ENCODE measurements at regions not wholly inside any gene's neighbourhood (a gene's known extent, or its start where the extent isn't known, plus 50 kb on each side); places are given as distances from the start of the nearest gene placed in this dataset.
A peak's percentile ranks its signal among the peaks of the same experiment; 100 is the strongest.

DNA sequence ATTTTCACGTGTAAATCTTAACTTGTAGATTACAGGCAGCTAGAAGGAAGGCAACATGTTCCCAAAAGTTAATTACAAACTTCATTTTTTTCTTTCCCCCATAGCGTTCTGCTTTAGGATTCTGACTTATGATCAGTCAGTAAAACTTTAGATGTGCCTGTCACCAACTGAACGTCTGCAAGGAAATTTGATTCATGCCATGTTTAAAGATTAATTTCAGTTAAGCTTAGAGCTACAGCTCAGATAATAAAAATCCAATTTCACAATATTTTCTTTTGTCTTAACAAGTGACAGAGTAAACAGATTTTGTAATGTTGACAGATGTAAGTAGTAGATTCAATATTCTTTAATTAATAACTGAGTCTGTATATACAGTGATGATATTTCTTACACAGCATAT lies 253.1 kb downstream of the NFKBIZ start:
- 47% methylated on average over 3 of the region's 3 CpGs for WGBS
- Histone ChIP-seq H3K27ac (ENCODE audit: low read length) (no peak overlapping the region), H3K27me3 (ENCODE audit: control insufficient read depth, insufficient read depth) (no peaks in the 10 kb centered on the region), H3K4me1 (ENCODE audit: control insufficient read depth, insufficient read depth, low read length) (no peaks in the 10 kb centered on the region), H3K9me3 (ENCODE audit: control insufficient read depth, low read length) (no peaks in the 10 kb centered on the region), H3K4me3 (ENCODE audit: low read length) (no peak overlapping the region)
- DNase-seq (no peak), ATAC-seq (no peak)
- intact Hi-C loops (cut with DNase I): no loop called here

DNA sequence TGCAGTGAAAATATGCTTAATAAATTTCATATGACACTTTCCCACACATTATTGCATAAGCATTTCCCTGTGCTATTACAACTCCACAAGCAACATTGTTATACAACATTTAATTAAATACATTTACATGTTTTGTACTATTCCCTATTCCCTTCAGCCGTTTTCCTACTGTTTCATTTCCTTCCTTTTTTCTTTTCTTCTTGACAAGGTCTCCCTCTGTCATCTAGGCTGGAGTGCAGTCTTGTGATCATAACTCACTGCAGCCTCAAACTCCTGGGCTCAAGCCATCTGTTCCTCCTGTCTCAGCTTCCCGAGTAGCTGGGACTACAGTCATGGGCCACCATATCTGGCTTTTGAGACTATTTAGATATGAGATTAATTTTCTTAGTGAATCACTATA lies 254.7 kb downstream of the NFKBIZ start:
- Histone ChIP-seq H3K27me3 (ENCODE audit: control insufficient read depth, insufficient read depth) (no peaks in the 10 kb centered on the region), H3K27ac (ENCODE audit: low read length) (no peak overlapping the region), H3K9me3 (ENCODE audit: control insufficient read depth, low read length) (no peaks in the 10 kb centered on the region), H3K4me1 (ENCODE audit: control insufficient read depth, insufficient read depth, low read length) (no peaks in the 10 kb centered on the region), H3K4me3 (ENCODE audit: low read length) (no peak overlapping the region)
- no peak for DNase-seq
- no peak for ATAC-seq
- intact Hi-C loops (cut with DNase I): no loop called here
- 36% methylated on average over 2 of the region's 2 CpGs for WGBS

DNA sequence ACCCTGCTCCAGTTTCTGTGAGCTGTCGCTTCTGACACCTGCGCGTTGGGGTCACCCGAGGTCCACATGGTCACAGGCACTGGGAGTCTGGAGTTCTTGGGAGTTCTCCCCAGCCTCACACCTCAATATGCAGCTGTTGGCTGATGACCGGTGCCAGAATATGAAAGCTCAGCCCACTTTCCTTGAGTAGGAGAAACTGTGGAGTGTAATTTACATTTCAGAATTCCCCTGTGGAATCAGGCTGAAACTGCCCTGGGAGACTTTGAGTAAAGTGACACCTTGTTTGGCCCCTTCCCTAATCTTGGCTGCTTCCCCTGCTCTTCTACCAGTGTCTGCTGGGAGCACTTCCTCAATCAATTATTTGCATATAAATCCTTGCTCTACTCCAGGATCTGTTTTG lies 255.9 kb downstream of the NFKBIZ start:
- Histone ChIP-seq H3K27me3 (ENCODE audit: control insufficient read depth, insufficient read depth) (no peaks in the 10 kb centered on the region), H3K4me1 (ENCODE audit: control insufficient read depth, insufficient read depth, low read length) (no peaks in the 10 kb centered on the region), H3K27ac (ENCODE audit: low read length) (no peak overlapping the region), H3K4me3 (ENCODE audit: low read length) (no peak overlapping the region), H3K9me3 (ENCODE audit: control insufficient read depth, low read length) (no peaks in the 10 kb centered on the region)
- intact Hi-C loops (cut with DNase I): no loop called here
- DNase-seq (no peak), ATAC-seq (peak in 1 of 2 donors; percentile 19)
- WGBS: 84% methylated on average over 5 of the region's 5 CpGs

DNA sequence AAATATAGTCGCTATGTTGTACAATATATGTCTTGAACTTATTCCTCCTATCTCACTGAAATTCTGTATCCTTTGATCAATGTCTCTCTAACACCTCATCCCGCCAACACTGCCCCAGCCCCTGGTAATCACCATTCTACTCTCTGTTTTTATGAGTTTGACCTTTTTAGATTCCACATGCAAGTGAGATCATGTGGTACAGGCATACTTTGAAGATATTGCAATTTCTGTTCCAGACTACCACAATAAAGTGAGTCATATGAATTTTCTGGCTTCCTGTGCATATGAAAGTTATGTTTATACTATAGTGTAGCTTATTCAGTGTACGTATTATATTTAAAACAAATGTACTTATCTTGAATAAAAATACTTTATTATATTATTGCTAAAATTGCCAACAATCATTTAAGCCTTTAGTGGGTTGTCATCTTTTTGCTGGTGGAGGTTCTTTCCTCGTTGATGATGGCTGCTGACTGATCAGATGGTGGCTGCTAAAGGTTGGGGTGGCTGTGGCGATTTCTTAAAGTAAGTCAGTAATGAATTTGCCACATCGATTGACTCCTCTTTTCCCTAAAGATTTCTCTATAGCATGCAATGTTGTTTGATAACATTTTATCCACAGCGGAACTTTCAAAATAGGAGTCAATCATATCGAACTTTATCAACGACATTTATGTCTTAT lies 257.2 kb downstream of the NFKBIZ start:
- intact Hi-C loops (cut with DNase I): no loop called here
- Histone ChIP-seq H3K4me1 (ENCODE audit: control insufficient read depth, insufficient read depth, low read length) (no peaks in the 10 kb centered on the region), H3K4me3 (ENCODE audit: low read length) (no peak overlapping the region), H3K27me3 (ENCODE audit: control insufficient read depth, insufficient read depth) (no peaks in the 10 kb centered on the region), H3K9me3 (ENCODE audit: control insufficient read depth, low read length) (no peaks in the 10 kb centered on the region), H3K27ac (ENCODE audit: low read length) (no peak overlapping the region)
- 89% methylated on average over 9 of the region's 9 CpGs for WGBS
- ATAC-seq: no peak
- no peak for DNase-seq

DNA sequence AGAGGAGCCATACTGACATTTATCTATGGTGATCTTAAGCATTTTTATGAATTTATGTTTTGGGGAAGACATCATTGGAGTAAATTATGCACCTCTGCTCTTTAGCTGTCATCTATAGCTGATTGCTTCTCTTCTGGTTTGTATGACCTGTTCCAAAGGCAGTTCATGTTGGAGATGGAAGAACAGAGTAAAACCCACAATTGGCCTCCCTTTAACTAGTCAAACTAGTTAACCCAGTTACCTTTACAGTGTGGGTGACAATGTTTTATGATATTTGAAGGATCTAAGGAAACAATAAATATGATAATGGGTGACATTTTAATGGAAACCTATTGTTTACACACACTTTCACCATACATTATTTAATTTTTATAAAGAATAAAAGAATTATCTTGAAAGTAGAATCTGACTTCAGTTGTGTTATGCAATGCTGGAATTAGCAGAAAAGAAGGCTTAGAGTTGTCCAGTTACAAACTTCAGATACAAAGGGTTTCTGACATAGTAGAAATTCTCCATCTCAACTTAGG lies 263.5 kb downstream of the NFKBIZ start:
- no peak overlapping the region for H3K27ac ChIP-seq (ENCODE audit: low read length)
- intact Hi-C loops (cut with DNase I): no loop called here
- H3K4me1 ChIP-seq (ENCODE audit: control insufficient read depth, insufficient read depth, low read length): no peaks in the 10 kb centered on the region

DNA sequence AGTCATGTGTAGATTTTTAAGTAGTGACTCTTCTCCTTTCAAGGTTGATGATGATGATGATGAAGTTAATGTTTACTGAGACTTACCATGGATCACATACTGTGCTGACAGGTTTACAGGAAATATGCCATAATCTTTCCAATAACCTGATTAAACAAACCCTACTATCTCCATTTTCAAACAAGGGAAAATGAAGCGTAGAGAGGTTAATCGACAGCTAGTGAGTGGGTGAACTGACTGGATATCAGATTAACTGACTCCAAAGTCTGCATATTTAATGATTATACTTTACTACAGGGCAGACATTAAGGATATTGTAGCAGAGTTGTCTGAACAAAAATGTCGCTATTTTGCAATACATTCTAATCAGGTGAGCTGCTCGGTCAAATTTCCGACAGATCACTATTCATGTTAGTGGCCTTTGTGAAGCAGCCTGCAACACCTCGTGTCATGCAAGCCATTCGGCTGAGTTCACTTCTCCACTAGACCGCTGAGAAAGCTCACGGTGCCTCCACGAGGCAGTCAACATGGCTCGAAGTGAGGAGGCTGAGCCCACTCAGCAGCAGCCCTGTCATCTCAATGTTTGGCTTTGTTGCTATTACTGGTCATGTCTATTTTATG lies 264.2 kb downstream of the NFKBIZ start:
- DNase-seq (no peak), ATAC-seq (no peak)
- no peaks in the 10 kb centered on the region for H3K4me1 ChIP-seq (ENCODE audit: control insufficient read depth, insufficient read depth, low read length)
- 76% methylated on average over 11 of the region's 11 CpGs for WGBS
- intact Hi-C loops (cut with DNase I): no loop called here
- no peak overlapping the region for H3K27ac ChIP-seq (ENCODE audit: low read length)
- H3K4me3 ChIP-seq (ENCODE audit: low read length): no peak overlapping the region
- H3K9me3 ChIP-seq (ENCODE audit: control insufficient read depth, low read length): no peaks in the 10 kb centered on the region
- no peaks in the 10 kb centered on the region for H3K27me3 ChIP-seq (ENCODE audit: control insufficient read depth, insufficient read depth)

More for the DNA sequence above, 263.5 kb downstream of the NFKBIZ start:
- no peaks in the 10 kb centered on the region for H3K9me3 ChIP-seq (ENCODE audit: control insufficient read depth, low read length)
- ATAC-seq (no peak), DNase-seq (no peak)
- H3K4me3 ChIP-seq (ENCODE audit: low read length): no peak overlapping the region
- no peaks in the 10 kb centered on the region for H3K27me3 ChIP-seq (ENCODE audit: control insufficient read depth, insufficient read depth)

DNA sequence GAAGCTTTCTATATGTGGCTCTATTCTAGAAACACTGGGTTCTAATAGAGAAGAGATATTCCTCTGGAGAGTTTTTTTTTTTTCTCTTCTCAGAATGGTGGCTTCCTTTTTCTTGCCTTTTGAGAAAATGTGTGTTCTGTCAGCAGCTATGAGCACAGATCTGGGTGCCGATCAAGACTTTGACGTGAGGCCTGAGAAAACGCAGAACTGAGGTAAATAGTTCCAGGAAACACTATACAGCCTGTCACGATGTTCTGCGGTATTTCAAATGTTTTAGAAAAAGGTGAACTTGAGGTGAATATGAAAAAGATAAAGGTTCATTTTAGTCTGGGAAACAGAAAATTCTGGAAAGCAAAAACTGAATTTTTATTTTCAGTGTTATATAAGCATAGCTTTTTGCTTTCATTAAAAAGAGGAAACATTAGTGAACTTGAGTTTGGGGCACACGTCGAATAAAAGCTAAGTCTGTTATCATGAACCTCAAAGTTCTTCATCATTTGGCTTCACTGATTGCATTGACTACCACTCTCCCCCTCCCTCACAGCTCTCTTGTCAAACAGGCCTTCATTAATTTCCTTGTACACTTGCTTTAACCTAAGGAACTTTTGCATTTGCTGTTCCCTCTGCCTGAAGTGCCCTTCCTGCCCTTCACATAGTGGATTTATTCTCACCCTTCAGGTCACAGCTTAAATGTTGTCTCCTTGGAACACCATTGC lies 265.1 kb downstream of the NFKBIZ start:
- Histone ChIP-seq H3K27ac (ENCODE audit: low read length) (no peak overlapping the region), H3K4me1 (ENCODE audit: control insufficient read depth, insufficient read depth, low read length) (no peaks in the 10 kb centered on the region), H3K9me3 (ENCODE audit: control insufficient read depth, low read length) (no peaks in the 10 kb centered on the region), H3K4me3 (ENCODE audit: low read length) (no peak overlapping the region), H3K27me3 (ENCODE audit: control insufficient read depth, insufficient read depth) (no peaks in the 10 kb centered on the region)
- intact Hi-C loops (cut with DNase I): no loop called here
- ATAC-seq: no peak
- no peak for DNase-seq
- 56% methylated on average over 7 of the region's 7 CpGs for WGBS

DNA sequence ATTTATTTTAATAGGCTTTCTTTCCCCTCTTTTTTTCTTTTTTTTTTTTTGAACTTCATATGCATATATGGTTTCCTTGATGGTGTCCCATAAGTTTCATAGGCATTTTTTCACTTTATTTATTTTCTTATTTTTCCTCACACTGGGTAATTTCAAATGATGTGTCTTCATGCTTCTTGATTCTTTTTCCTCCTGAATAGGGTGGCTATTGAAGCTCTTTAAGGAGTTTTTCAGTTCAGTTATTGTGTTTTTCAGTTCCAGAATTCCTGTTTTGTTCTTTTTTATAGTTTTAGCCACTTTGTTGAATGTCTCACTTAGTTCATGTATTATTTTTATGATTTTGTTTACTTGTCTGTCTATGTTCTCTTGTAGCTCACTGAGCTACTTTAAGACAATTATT lies 273.2 kb downstream of the NFKBIZ start:
- intact Hi-C loops (cut with DNase I): no loop called here
- H3K9me3 ChIP-seq (ENCODE audit: control insufficient read depth, low read length): peaks cover 3% of the 10 kb centered on the region
- no peak for DNase-seq
- H3K4me1 ChIP-seq (ENCODE audit: control insufficient read depth, insufficient read depth, low read length): no peaks in the 10 kb centered on the region
- H3K27ac ChIP-seq (ENCODE audit: low read length): no peak overlapping the region
- ATAC-seq: no peak
- H3K27me3 ChIP-seq (ENCODE audit: control insufficient read depth, insufficient read depth): no peaks in the 10 kb centered on the region
- H3K4me3 ChIP-seq (ENCODE audit: low read length): no peak overlapping the region

DNA sequence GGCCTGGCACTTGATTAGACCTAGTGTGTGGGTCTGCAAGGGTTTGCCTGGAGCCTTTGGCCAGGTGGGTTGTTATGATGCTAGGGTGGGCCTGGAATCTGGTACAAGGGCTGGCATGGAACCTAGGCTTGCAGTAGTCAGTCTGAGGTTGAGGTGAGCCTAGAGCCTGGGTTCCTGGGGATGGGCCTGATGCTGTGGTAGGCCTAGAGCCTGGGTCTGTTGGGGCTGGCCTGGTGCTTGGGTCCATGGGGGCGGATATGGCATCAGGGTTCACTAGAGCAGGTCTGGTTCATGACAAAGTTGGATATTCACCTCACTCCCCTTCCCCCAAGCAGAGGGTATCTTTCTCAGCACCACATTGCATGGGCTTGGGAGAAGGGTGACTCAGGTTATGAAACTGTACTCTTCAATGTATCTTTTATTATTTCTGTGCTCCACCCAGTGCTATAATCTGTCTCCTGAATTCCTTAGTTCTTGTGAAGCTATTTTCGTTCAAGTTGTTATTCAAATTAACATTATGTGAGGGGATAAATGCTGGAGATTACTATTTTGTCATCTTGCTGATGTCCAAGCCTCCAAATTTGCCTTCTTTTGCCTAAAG lies 274.4 kb downstream of the NFKBIZ start:
- peaks cover 3% of the 10 kb centered on the region for H3K9me3 ChIP-seq (ENCODE audit: control insufficient read depth, low read length)
- 88% methylated on average over 2 of the region's 2 CpGs for WGBS
- no peaks in the 10 kb centered on the region for H3K4me1 ChIP-seq (ENCODE audit: control insufficient read depth, insufficient read depth, low read length)
- intact Hi-C loops (cut with DNase I): no loop called here
- no peak overlapping the region for H3K4me3 ChIP-seq (ENCODE audit: low read length)
- no peaks in the 10 kb centered on the region for H3K27me3 ChIP-seq (ENCODE audit: control insufficient read depth, insufficient read depth)
- ATAC-seq (no peak), DNase-seq (no peak)
- H3K27ac ChIP-seq (ENCODE audit: low read length): peak overlapping the region; percentile 26

DNA sequence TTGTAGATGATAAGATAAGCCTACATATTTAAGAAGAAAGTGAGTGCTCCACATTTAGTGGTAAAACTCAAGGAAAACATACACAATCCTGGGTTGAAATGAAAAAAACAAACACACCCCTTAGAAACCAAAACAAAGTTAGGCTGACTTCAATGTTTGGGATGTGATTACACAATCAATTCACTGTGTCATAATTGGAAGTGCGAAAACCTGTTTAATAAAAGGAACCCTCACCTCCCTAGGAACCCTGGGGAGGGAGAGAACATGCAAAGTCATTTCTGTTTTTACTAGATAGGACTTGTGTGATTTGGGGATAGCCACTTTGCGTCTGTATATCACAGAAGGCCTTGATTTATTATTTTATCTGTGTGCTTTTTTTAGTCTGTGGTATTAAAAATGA lies 275.0 kb downstream of the NFKBIZ start:
- Histone ChIP-seq H3K27me3 (ENCODE audit: control insufficient read depth, insufficient read depth) (no peaks in the 10 kb centered on the region), H3K27ac (ENCODE audit: low read length) (no peak overlapping the region), H3K9me3 (ENCODE audit: control insufficient read depth, low read length) (peaks cover 3% of the 10 kb centered on the region), H3K4me1 (ENCODE audit: control insufficient read depth, insufficient read depth, low read length) (no peaks in the 10 kb centered on the region), H3K4me3 (ENCODE audit: low read length) (no peak overlapping the region)
- intact Hi-C loops (cut with DNase I): no loop called here
- WGBS: 64% methylated on average over 2 of the region's 2 CpGs
- DNase-seq (no peak), ATAC-seq (peak; percentile 60 to 67)

DNA sequence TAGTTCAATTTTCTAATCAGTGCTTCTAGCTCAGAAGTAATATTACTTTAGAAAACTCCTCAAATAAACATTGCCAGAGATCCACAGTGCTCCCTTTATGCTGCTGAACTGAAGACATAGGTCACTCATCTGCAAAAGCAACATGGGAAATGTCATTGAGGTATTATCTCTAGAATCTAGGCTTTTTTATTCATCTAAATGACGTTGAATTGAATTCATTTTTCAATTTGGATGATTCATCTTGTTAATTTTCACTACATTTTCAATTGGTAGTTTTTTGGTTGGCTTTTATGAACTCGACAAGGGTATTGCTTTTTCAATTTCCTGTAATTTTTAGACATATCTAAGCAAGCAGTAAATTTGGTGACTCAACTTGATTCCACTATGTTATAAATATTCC lies 275.4 kb downstream of the NFKBIZ start:
- Histone ChIP-seq H3K4me3 (ENCODE audit: low read length) (no peak overlapping the region), H3K27ac (ENCODE audit: low read length) (no peak overlapping the region), H3K4me1 (ENCODE audit: control insufficient read depth, insufficient read depth, low read length) (no peaks in the 10 kb centered on the region), H3K9me3 (ENCODE audit: control insufficient read depth, low read length) (peaks cover 3% of the 10 kb centered on the region), H3K27me3 (ENCODE audit: control insufficient read depth, insufficient read depth) (no peaks in the 10 kb centered on the region)
- 72% methylated on average over 2 of the region's 2 CpGs for WGBS
- ATAC-seq: peak in 1 of 2 donors; percentile 29
- no peak for DNase-seq
- intact Hi-C loops (cut with DNase I): no loop called here

Data from right cardiac atrium (tissue), 5 donors.